CD4-positive, alpha-beta T cell treated with Interleukin-17A for 4 hours (primary cell): ENCODE measurements at regions not wholly inside any gene's neighbourhood (a gene's known extent, or its start where the extent isn't known, plus 50 kb on each side); places are given as distances from the start of the nearest gene placed in this dataset.
A peak's percentile ranks its signal among the peaks of the same experiment; 100 is the strongest.

Experiments used
- DNase-seq: peaks from one replicate; pipeline ENCODE4 v3.0.0-alpha.2; 2020; ENCODE audit warnings: mixed read lengths

DNA sequence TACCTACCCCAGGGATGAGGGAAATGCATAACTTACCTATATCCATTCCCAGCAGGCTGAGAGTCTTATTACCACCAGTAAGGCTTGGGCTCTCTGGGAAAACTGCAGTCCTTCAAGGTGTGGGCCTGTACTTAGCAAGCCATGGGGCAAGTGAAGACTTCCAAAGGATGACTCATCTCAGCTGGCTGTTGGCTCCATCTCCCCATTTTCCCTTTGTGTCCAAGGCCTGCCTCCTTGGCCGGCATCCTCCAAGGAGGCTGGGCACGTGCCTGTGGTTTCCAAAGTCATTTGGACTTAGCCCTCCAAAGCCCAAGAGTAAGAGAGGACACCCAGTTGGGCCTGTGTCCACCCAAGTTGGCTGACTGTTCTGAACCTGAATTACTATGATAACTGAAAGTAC lies 89.8 kb downstream of the TMEM100 start:
- DNase-seq, result no peak

DNA sequence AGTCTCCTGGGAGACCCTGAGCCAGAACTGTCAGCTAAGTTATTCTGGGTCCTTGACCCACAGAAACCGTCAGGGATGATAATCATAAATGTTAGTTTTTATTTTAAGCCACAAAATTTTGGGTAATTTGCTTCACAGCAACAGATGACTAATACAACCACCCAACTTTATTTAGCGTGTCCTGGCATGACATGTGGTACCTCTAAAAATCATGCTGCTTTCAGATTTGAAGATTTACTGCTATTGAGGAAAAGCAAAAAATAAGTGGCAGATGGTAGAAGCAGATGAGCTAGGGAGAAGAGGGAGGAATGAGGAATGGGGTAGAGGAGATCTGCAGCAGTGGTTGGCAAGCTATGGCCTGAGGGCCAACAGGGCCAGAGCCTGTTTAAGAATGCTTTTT lies 90.4 kb downstream of the TMEM100 start:
- DNase-seq, result no peak

GRCh38 chr17:55629995-55630394 lies 92.7 kb downstream of the TMEM100 start:
- DNase-seq, result no peak

- no peak for DNase-seq
These were observed 97.1 kb downstream of the TMEM100 start for GRCh38 chr17:55625521-55625920.

- no peak for DNase-seq
These were observed 97.8 kb downstream of the TMEM100 start for GRCh38 chr17:55624772-55625433.

DNA sequence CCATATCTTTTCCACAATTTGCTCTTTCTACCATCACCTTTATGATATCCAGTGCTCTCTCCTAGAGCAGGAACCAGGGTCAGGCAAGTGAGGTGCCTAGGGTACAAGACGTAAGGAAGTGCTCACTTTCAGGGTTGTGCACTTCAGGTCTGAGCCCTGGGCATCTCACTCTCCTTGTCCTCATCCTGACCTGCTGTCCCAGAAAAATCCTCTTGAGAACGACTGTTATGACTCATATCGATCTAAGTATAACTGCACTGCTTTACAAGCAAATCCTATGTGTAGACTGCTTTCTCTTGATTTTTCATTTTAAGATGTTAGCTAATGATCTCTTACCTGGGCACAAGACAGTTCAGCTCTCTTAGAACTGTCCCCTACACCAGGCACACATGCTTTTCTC lies 100.1 kb downstream of the TMEM100 start:
- no peak for DNase-seq

DNA sequence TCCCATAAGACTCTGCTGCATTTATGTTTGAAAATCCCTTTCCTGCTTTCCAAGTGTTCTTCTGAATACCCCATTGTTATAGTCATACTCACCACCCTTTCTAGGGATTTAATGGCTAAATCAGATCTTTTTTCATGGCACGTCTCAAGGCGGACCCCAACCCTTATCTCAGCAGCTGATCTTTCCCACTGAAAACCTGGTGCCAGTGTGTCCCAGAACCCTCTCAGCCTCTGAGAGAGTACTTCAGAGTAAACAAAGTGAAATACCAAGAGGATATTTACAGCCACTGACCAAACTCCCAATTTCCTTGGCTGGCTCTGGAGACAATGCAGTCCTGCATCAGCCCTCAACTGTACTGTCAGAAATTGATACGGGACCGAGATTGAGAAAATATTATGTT lies 101.7 kb downstream of the TMEM100 start:
- DNase-seq, result no peak

GRCh38 chr17:55620023-55620422 lies 102.6 kb downstream of the TMEM100 start:
- no peak for DNase-seq

DNA sequence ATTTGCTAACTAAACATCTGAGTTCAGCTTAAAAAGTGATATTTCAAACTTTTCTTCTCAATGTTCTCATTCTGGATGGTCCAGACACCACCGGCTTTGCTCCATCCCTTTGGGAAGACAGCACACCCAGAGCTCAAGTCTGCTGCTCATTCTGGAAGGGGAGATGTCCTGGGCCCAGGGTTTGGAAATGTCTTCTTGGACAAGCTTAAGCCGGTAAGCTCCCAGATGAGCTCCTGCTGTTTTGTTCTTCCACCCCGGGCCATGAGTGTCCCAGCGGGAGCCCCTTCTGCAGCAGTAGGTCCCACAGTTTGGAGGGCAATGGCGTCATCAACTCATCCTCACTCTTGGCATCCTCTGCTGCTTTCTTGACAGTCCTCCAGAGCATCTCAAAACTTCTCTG lies 105.2 kb downstream of the TMEM100 start:
- no peak for DNase-seq

GRCh38 chr17:55614061-55614460 lies 102.8 kb upstream of the SMIM36 start:
- no peak for DNase-seq

DNA sequence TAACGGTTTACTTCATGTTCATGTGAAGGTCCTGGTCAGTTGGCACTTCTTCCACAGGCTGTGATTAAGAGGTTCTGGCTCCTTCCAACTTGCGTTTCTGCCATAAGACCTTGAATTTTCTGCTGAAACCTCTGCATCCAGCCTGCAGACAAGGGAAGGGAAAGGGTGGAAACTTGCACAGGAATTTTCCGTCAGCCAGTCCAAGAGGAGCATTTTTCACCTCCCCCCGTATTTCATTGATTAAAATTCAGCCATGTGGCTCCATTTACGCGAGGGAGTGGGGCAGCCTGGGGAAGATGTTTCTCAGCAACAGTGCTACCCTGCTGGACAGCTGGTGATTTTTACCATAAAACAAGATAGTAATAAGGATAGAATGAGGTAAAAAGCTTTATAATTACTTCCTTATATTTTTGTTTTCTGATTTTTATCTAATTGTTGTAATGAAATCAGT lies 101.5 kb upstream of the SMIM36 start:
- no peak for DNase-seq

DNA sequence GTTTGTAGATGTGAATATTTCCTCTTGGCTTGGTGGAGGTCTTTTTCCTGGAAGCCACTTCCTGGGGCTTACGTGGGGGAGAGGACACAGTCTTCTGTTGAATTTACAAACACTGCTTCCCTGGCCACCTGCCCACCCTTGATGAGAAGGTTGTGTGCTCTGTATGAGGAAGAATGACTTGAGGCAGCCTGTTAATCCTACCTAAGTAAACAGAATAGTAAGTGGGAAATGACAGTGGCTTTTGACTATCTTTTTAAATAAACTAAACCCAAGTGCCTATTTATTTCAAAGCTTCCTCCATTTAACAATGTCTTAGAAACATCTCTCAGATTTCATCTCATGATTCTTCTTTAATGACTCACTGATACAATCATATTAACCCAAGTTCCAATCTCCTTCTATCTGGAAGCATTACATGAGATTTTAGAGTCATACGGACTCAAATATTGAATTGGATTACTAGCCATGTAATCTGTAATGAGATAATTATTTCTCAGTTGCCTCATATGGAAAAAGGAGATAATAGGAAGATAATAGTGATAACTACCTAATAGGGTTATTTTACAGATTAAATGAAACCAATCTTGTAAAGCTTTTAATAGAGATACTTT lies 96.6 kb upstream of the SMIM36 start:
- no peak for DNase-seq

DNA sequence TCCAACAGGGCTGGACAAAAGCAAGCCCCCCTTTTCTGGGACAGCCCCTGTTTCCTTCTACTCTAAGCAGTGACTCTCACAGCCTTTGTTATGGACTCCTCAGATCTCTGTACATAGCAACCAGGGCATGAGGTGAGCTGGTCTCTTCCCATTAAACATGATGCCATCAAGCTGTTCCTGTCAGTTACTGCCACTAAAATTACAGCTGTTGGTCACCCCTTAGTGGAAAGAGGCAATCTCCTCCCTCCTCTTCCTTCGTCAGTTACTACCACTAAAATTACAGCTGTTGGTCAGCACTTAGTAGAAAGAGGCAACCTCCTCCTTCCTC lies 95.2 kb upstream of the SMIM36 start:
- no peak for DNase-seq

- DNase-seq, result no peak
These were observed 94.6 kb upstream of the SMIM36 start for GRCh38 chr17:55605705-55606487.

DNA sequence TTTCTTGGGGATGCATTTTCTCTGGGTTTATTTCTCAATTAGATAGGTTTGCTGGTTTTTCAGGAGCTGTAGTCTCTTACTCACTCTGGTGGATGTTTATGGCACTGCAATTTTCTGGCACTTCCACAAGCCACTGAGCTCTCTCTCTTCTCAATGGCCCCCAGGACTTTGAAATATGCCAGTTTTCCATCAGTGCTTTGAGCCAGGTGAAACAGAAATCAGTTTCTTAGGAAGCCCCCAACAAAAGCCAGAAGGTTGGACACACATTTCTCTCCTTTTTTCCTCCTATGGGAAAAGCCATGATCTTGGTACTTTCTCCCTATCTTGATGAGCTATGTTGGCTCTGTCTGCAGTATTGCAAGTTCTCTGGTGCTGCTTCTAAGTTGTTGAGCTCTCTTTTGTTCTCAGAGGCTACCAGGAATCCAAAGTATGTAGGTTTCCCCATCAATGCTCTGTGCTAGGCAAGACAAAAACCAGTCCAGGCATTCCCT lies 90.7 kb upstream of the SMIM36 start:
- peak; percentile 31 for DNase-seq

- DNase-seq, result no peak
These were observed 87.2 kb upstream of the SMIM36 start for GRCh38 chr17:55598495-55598894.

- DNase-seq, result no peak
These were observed 77.4 kb upstream of the SMIM36 start for GRCh38 chr17:55588446-55589242.

DNA sequence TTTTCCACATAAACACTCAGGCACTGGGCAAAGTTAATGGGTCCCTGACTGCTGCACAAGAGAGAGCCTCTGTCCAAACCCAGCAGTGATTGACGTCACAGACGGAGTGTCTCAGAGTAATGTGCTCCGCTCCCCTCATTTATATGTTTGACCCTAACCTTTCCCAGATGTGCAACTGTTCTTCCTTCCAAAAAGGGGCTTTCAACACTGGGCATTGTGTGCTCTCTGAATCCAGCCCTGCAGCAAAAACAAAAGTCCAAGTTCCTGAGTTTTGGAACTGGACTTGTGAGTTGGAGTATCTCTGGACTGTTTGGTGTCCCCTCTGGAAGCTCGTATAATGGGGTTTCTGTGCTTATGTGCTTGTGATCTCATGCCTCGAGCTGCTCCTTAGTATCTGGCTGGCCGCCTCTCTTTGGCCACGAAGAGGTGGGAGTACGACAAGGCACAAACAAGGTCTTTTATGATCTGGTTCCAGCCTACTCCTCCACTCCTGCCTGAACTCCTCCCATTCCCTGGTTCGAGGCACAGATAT lies 76.4 kb upstream of the SMIM36 start:
- DNase-seq, result no peak

- DNase-seq, result no peak
These were observed 74.4 kb upstream of the SMIM36 start for GRCh38 chr17:55585629-55586028.

DNA sequence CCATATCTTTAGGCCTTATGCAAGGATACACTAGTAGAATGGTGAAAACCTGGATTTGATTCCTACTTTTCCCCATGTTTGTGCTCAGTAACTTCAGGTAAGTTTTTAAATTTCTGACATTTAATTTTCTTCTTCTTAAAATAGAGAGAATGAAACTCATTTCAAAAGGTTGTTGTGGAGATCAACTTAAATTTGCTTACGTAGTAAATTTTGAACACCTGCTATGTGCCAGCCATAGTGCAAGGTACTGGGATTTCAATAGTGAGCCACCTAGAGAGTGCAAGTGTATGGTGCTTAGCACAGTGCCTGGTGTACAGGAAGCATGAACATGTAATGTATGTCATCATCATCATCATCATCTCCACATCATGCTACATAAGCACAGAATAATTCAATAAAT lies 73.6 kb upstream of the SMIM36 start:
- DNase-seq, result no peak

GRCh38 chr17:55584055-55584685 lies 72.9 kb upstream of the SMIM36 start:
- DNase-seq, result no peak

- no peak for DNase-seq
These were observed 71.6 kb upstream of the SMIM36 start for GRCh38 chr17:55582897-55583296.
